GM12873 (cell line): ENCODE measurements at regions not wholly inside any gene's neighbourhood (a gene's known extent, or its start where the extent isn't known, plus 50 kb on each side); places are given as distances from the start of the nearest gene placed in this dataset.

Experiments used
- TF ChIP-seq, protein P1 (sequence below): IDR thresholded peaks from 2 replicates; pipeline ENCODE4 v1.5.1; 2012; ENCODE audit warnings: low read depth, mild to moderate bottlenecking, moderate library complexity, low read length, control low read depth; ENCODE audit not compliant: insufficient read depth; ENCODE audit errors: missing control alignments

DNA sequence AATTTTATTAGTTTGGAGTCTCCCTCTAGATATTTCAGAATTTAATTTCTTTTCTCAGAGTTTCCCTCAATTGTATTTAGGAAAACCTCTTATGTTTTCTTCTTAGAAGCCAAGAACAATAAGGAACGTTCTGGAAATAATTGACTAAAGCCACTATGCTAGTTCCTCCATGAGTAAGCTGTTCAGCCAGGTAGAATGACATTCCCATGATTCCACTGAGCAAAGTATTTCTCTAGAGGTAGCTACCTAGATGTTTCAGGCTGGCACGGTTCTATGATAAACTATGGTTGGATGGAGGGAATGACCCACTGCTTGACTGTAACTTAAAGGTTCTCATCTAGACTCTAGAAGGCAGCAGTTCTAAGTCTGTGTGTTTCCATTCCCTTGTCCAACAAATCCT, 62.4 kb downstream of the CLDN17 start:
- TF ChIP-seq, protein P1, sequence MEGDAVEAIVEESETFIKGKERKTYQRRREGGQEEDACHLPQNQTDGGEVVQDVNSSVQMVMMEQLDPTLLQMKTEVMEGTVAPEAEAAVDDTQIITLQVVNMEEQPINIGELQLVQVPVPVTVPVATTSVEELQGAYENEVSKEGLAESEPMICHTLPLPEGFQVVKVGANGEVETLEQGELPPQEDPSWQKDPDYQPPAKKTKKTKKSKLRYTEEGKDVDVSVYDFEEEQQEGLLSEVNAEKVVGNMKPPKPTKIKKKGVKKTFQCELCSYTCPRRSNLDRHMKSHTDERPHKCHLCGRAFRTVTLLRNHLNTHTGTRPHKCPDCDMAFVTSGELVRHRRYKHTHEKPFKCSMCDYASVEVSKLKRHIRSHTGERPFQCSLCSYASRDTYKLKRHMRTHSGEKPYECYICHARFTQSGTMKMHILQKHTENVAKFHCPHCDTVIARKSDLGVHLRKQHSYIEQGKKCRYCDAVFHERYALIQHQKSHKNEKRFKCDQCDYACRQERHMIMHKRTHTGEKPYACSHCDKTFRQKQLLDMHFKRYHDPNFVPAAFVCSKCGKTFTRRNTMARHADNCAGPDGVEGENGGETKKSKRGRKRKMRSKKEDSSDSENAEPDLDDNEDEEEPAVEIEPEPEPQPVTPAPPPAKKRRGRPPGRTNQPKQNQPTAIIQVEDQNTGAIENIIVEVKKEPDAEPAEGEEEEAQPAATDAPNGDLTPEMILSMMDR, result no peak

DNA sequence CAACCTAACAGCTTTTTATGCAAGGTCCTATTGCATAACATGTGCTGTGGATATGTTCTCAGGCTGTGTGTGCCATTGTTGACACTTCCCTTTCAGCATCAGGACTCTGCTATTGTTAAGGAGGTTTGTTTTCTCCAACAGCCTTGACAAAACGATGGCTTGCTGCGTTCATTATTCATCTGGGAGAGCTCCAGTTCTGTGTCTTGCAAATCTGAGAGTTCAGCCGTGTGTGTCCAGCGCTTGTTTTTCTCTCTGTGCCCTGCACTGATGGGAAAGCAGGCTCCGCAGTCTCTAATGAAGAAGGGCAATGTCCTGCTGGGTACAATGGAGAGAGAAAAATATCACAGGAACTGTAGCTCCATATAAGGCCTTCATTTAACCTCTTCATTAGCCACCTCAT, 63.7 kb downstream of the CLDN17 start:
- TF ChIP-seq, protein P1, result no peak

DNA sequence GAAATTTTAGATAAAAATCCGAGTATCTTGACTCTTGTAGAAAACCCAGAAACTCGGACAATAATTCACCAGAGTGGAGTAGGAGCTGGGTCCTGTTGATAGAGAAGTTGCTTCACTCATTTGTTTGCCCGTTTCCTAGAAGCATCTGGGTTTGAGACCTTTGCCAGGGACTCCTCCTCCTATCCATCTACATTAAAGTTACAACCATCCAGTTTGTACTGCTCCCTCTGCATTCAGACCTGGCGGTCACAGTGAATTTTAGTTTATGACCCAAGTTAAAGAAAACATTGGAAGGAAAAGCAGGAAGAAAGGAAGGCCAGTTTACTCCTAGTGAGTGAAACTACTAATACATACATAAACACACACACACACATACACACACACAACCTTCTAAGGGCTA, 64.6 kb downstream of the CLDN17 start:
- TF ChIP-seq, protein P1, result no peak

- TF ChIP-seq, protein P1, result no peak
Observed at GRCh38 chr21:30097791-30098190, 68.8 kb downstream of the CLDN17 start.

DNA sequence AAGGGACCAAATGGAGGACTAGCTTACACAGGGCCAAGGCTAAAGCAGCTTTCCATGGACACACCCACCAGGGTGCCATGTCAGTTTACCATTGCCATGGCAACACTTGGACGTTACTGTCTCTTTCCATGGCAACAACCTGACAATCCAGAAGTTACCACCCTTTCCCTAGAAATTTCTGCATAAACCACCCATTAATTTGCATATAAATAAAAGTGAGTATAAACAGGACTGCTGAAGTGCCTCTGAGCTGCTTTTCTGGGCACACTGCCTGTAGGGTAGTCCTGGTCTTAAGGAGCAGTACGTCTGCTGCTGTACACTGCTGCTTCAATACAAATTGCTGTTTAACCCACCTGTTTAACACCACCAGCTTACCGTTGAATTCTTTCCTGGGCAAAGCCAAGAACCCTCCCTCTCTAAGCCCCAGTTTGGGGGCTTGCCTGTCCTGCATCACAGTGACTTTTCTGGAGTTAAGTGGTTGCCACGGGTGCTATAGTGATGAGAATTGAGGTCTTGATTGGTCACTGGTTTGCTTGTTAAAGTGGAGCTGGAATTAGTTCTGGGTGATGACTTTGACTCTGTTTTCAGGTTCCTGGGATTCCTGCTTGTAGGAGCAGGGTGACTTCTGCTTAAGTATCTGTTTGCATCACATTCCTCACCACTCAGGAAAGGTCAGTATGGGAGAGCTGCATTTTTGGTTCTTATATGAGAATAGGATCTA, 83.2 kb downstream of the CLDN17 start:
- TF ChIP-seq, protein P1, result no peak

DNA sequence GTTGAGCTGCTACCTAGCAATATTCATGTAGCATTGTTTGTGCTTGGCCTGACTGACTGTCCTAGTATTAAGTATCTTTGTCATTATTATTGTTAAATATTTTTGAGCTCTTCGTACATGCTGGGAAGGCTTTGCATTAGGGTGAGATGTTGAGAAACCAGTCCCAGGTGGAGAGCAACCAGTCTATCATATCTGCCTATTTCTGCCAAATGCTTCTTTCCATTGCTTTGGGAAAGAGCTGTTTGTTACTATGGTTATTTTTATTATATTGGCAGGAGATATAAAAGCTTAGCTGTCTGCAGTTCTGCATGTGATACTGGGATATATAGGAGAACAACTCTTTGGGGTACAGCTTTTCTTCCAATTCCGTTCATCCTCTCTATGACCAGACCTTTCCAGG, 85.1 kb downstream of the CLDN17 start:
- TF ChIP-seq, protein P1, result no peak

GRCh38 chr21:30072496-30072895, 94.1 kb downstream of the CLDN17 start:
- TF ChIP-seq, protein P1, result no peak
